ENCODE measurements at regions not wholly inside any gene's neighbourhood (a gene's known extent, or its start where the extent isn't known, plus 50 kb on each side); places are given as distances from the start of the nearest gene placed in this dataset.

- TF ChIP-seq POLR2AphosphoS5 (IDR thresholded peaks at IDR 0.05; ENCODE audit: low read depth, low read length): no peak
- TF ChIP-seq POLR2A (IDR thresholded peaks at IDR 0.05; ENCODE audit: low read depth, low read length): no peak
- TF ChIP-seq TAF1 (IDR thresholded peaks at IDR 0.05; ENCODE audit: borderline replicate concordance, low read depth, low read length): no peak
Measured at GRCh38 chr4:181479141-181479540, 764.1 kb upstream of the TENM3 start.
